Mesendoderm (in vitro differentiated cells): ENCODE measurements at regions not wholly inside any gene's neighbourhood (a gene's known extent, or its start where the extent isn't known, plus 50 kb on each side); places are given as distances from the start of the nearest gene placed in this dataset.
A peak's percentile ranks its signal among the peaks of the same experiment; 100 is the strongest.
"Not testable (repeated sequence)": the region's sequence is repeated elsewhere in the genome, so short reads cannot be mapped to it uniquely, and the experiment has no call there.

Source experiments
- DNase-seq: peaks from one replicate; pipeline ENCODE4 v3.0.0; 2013
- H2AK5ac ChIP-seq: 2 replicates; pipeline ENCODE4 v1.6.1; 2013; ENCODE audit warnings: low read length, inconsistent platforms
- H2BK120ac ChIP-seq: 2 replicates; pipeline ENCODE4 v1.6.1; 2013; ENCODE audit warnings: low read depth, mild to moderate bottlenecking, low read length, moderate library complexity, mixed read lengths
- H2BK15ac ChIP-seq: replicated peaks from 2 replicates; pipeline ENCODE4 v1.6.1; 2013; ENCODE audit warnings: low read depth, mild to moderate bottlenecking, moderate library complexity
- H2BK5ac ChIP-seq: 2 replicates; pipeline ENCODE4 v1.6.1; 2013; ENCODE audit warnings: low read length, inconsistent platforms
- H3K18ac ChIP-seq: 2 replicates; pipeline ENCODE4 v1.6.1; 2013; ENCODE audit warnings: mild to moderate bottlenecking, low read length, mixed read lengths
- H3K23ac ChIP-seq: one replicate; pipeline ENCODE4 v1.6.1; 2013; ENCODE audit warnings: low read length
- H3K27ac ChIP-seq: 2 replicates; pipeline ENCODE4 v1.5.1; 2013; ENCODE audit warnings: low read depth, mild to moderate bottlenecking, inconsistent platforms, low read length, moderate library complexity
- H3K27me3 ChIP-seq: 2 replicates; pipeline ENCODE4 v1.6.1; 2013; ENCODE audit warnings: low read length, control low read depth, mild to moderate bottlenecking, inconsistent platforms; ENCODE audit not compliant: insufficient read depth, poor library complexity
- H3K36me3 ChIP-seq: 2 replicates; pipeline ENCODE4 v1.6.1; 2013; ENCODE audit warnings: low read length, inconsistent platforms; ENCODE audit not compliant: control insufficient read depth, insufficient read depth
- H3K4ac ChIP-seq: one replicate; pipeline ENCODE4 v1.6.1; 2013; ENCODE audit warnings: low read depth, mild to moderate bottlenecking, low read length, moderate library complexity
- H3K4me1 ChIP-seq: 2 replicates; pipeline ENCODE4 v1.6.1; 2013; ENCODE audit warnings: low read depth, low read length, inconsistent platforms; ENCODE audit not compliant: control insufficient read depth
- H3K4me2 ChIP-seq: 2 replicates; pipeline ENCODE4 v1.6.1; 2013; ENCODE audit warnings: low read length
- H3K4me3 ChIP-seq: 2 replicates; pipeline ENCODE4 v1.5.1; 2013; ENCODE audit warnings: mild to moderate bottlenecking, low read length
- H3K56ac ChIP-seq: one replicate; pipeline ENCODE4 v1.6.1; 2013; ENCODE audit warnings: low read length
- H3K79me1 ChIP-seq: 2 replicates; pipeline ENCODE4 v1.6.1; 2013; ENCODE audit warnings: low read length, inconsistent platforms
- H3K79me2 ChIP-seq: 2 replicates; pipeline ENCODE4 v1.6.1; 2013; ENCODE audit warnings: mild to moderate bottlenecking, low read length; ENCODE audit not compliant: control insufficient read depth, insufficient read depth
- H3K9ac ChIP-seq: 2 replicates; pipeline ENCODE4 v1.6.1; 2013; ENCODE audit warnings: low read length, inconsistent platforms
- H4K5ac ChIP-seq: one replicate; pipeline ENCODE4 v1.6.1; 2013; ENCODE audit warnings: low read length
- H4K8ac ChIP-seq: one replicate; pipeline ENCODE4 v1.6.1; 2013; ENCODE audit warnings: low read depth, mild to moderate bottlenecking, control low read depth, low read length, moderate library complexity
- WGBS: extraction: QIAGEN DNeasy Blood & Tissue Kit; methylation state at CpG from one replicate; pipeline ENCODE4 v1.1.7; 2013; ENCODE audit warnings: low lambda C conversion rate, missing lambda C conversion rate; ENCODE audit not compliant: insufficient coverage; ENCODE audit errors: extremely low coverage; 5-methylcytosine and 5-hydroxymethylcytosine counted together

GRCh38 chr2:117019357-117019756 lies 795.1 kb upstream of the DDX18 start:
- H3K79me2 ChIP-seq: no peaks in the 10 kb centered on the region
- H3K79me1 ChIP-seq: no peaks in the 10 kb centered on the region
- no peak overlapping the region for H2BK120ac ChIP-seq
- H3K18ac ChIP-seq: no peak overlapping the region
- no peak overlapping the region for H2BK5ac ChIP-seq
- H4K5ac ChIP-seq: no peak overlapping the region
- no peak overlapping the region for H3K23ac ChIP-seq
- H3K27me3 ChIP-seq: no peaks in the 10 kb centered on the region
- H4K8ac ChIP-seq: no peak overlapping the region
- no peak overlapping the region for H3K9ac ChIP-seq
- no peak overlapping the region for H3K4me3 ChIP-seq
- WGBS: no CpG with 5 or more reads among the region's 1 CpG
- no peaks in the 10 kb centered on the region for H3K4me1 ChIP-seq
- no peaks in the 10 kb centered on the region for H3K36me3 ChIP-seq
- DNase-seq: no peak
- no peak overlapping the region for H2AK5ac ChIP-seq
- no peak overlapping the region for H3K27ac ChIP-seq
- no peak overlapping the region for H3K56ac ChIP-seq
- no peak overlapping the region for H3K4me2 ChIP-seq
- H3K4ac ChIP-seq: no peak overlapping the region
- H2BK15ac ChIP-seq: no peak overlapping the region

GRCh38 chr2:117027646-117028045 lies 786.8 kb upstream of the DDX18 start:
- H3K36me3 ChIP-seq: no peaks in the 10 kb centered on the region
- H4K8ac ChIP-seq: no peak overlapping the region
- H3K4me2 ChIP-seq: no peak overlapping the region
- H3K4me3 ChIP-seq: no peak overlapping the region
- H2BK120ac ChIP-seq: no peak overlapping the region
- no peak for DNase-seq
- no peak overlapping the region for H3K4ac ChIP-seq
- H3K18ac ChIP-seq: no peak overlapping the region
- H2BK5ac ChIP-seq: no peak overlapping the region
- no peaks in the 10 kb centered on the region for H3K79me1 ChIP-seq
- WGBS: no CpG with 5 or more reads among the region's 6 CpGs
- no peak overlapping the region for H3K56ac ChIP-seq
- H3K4me1 ChIP-seq: no peaks in the 10 kb centered on the region
- no peak overlapping the region for H2AK5ac ChIP-seq
- no peak overlapping the region for H3K27ac ChIP-seq
- no peak overlapping the region for H4K5ac ChIP-seq
- no peak overlapping the region for H2BK15ac ChIP-seq
- H3K9ac ChIP-seq: no peak overlapping the region
- H3K79me2 ChIP-seq: no peaks in the 10 kb centered on the region
- H3K23ac ChIP-seq: no peak overlapping the region
- H3K27me3 ChIP-seq: no peaks in the 10 kb centered on the region

- not testable (repeated sequence) for H3K4me1 ChIP-seq, H3K56ac ChIP-seq, H3K23ac ChIP-seq, DNase-seq, H3K4me2 ChIP-seq, H3K4ac ChIP-seq, H2BK15ac ChIP-seq, H3K27me3 ChIP-seq, H2BK5ac ChIP-seq, H3K9ac ChIP-seq, H4K8ac ChIP-seq, H2AK5ac ChIP-seq, H3K36me3 ChIP-seq, H3K18ac ChIP-seq, H2BK120ac ChIP-seq, H3K79me2 ChIP-seq, H4K5ac ChIP-seq, H3K4me3 ChIP-seq, H3K79me1 ChIP-seq, H3K27ac ChIP-seq
- no CpG with 5 or more reads among the region's 18 CpGs for WGBS
Observed at GRCh38 chr2:117028708-117029107, 785.8 kb upstream of the DDX18 start.

- Histone ChIP-seq H3K4me3 (no peak overlapping the region), H3K4ac (no peak overlapping the region), H3K27me3 (no peaks in the 10 kb centered on the region), H4K5ac (no peak overlapping the region), H3K79me2 (no peaks in the 10 kb centered on the region), H4K8ac (no peak overlapping the region), H3K9ac (no peak overlapping the region), H3K27ac (no peak overlapping the region), H2BK15ac (no peak overlapping the region), H2BK5ac (no peak overlapping the region), H3K79me1 (no peaks in the 10 kb centered on the region), H2BK120ac (no peak overlapping the region), H3K36me3 (no peaks in the 10 kb centered on the region), H3K18ac (no peak overlapping the region), H3K4me1 (no peaks in the 10 kb centered on the region), H3K56ac (no peak overlapping the region), H3K4me2 (no peak overlapping the region), H3K23ac (no peak overlapping the region), H2AK5ac (no peak overlapping the region)
- WGBS: no CpG with 5 or more reads among the region's 59 CpGs
- no peak for DNase-seq
Observed at GRCh38 chr2:117055499-117056375, 758.8 kb upstream of the DDX18 start.

GRCh38 chr2:117056376-117056748 lies 758.1 kb upstream of the DDX18 start:
- Histone ChIP-seq H3K4me3 (no peak overlapping the region), H3K56ac (no peak overlapping the region), H2BK5ac (no peak overlapping the region), H3K27me3 (no peaks in the 10 kb centered on the region), H3K4me1 (no peaks in the 10 kb centered on the region), H4K8ac (no peak overlapping the region), H2AK5ac (no peak overlapping the region), H3K4me2 (no peak overlapping the region), H3K4ac (no peak overlapping the region), H3K79me2 (no peaks in the 10 kb centered on the region), H4K5ac (no peak overlapping the region), H3K18ac (no peak overlapping the region), H2BK120ac (no peak overlapping the region), H3K9ac (no peak overlapping the region), H3K36me3 (no peaks in the 10 kb centered on the region), H3K79me1 (no peaks in the 10 kb centered on the region), H3K27ac (no peak overlapping the region), H3K23ac (no peak overlapping the region), H2BK15ac (no peak overlapping the region)
- peak; percentile 18 for DNase-seq
- no CpG with 5 or more reads among the region's 4 CpGs for WGBS

GRCh38 chr2:117057016-117057415 lies 757.5 kb upstream of the DDX18 start:
- Histone ChIP-seq H4K5ac (no peak overlapping the region), H3K4me2 (no peak overlapping the region), H4K8ac (no peak overlapping the region), H3K4ac (no peak overlapping the region), H3K79me1 (no peaks in the 10 kb centered on the region), H2AK5ac (no peak overlapping the region), H3K9ac (no peak overlapping the region), H3K27ac (no peak overlapping the region), H2BK15ac (no peak overlapping the region), H2BK120ac (no peak overlapping the region), H3K27me3 (no peaks in the 10 kb centered on the region), H3K23ac (no peak overlapping the region), H3K56ac (no peak overlapping the region), H3K4me3 (no peak overlapping the region), H3K36me3 (no peaks in the 10 kb centered on the region), H3K79me2 (no peaks in the 10 kb centered on the region), H2BK5ac (no peak overlapping the region), H3K4me1 (no peaks in the 10 kb centered on the region), H3K18ac (no peak overlapping the region)
- WGBS: no CpG with 5 or more reads among the region's 3 CpGs
- DNase-seq: peak; percentile 34
